ENCODE measurements at regions not wholly inside any gene's neighbourhood (a gene's known extent, or its start where the extent isn't known, plus 50 kb on each side); places are given as distances from the start of the nearest gene placed in this dataset.
A peak's percentile ranks its signal among the peaks of the same experiment; 100 is the strongest.
"Not testable (repeated sequence)": the region's sequence is repeated elsewhere in the genome, so short reads cannot be mapped to it uniquely, and the experiment has no call there.

- no peak for DNase-seq
Measured at GRCh38 chr6:12523726-12524125, 192.8 kb upstream of the PHACTR1 start.

- DNase-seq, result no peak
Measured at GRCh38 chr6:12525276-12525675, 191.3 kb upstream of the PHACTR1 start.

GRCh38 chr6:12527339-12527738 is 189.2 kb upstream of the PHACTR1 start:
- DNase-seq, result no peak

GRCh38 chr6:12528136-12528535 is 188.4 kb upstream of the PHACTR1 start:
- no peak for DNase-seq

GRCh38 chr6:12528581-12529363 is 187.8 kb upstream of the PHACTR1 start:
- DNase-seq, result no peak

GRCh38 chr6:12529364-12530019 is 187.1 kb upstream of the PHACTR1 start:
- DNase-seq, result no peak

GRCh38 chr6:12530345-12530744 is 186.2 kb upstream of the PHACTR1 start:
- DNase-seq, result no peak

- DNase-seq, result no peak
Measured at GRCh38 chr6:12533586-12533985, 183.0 kb upstream of the PHACTR1 start.

GRCh38 chr6:12534069-12534853 is 182.3 kb upstream of the PHACTR1 start:
- DNase-seq, result no peak

- DNase-seq, result no peak
Measured at GRCh38 chr6:12535586-12536314, 180.8 kb upstream of the PHACTR1 start.

GRCh38 chr6:12536416-12536815 is 180.2 kb upstream of the PHACTR1 start:
- no peak for DNase-seq

- DNase-seq, result peak; percentile 25
Measured at GRCh38 chr6:12537389-12537788, 179.2 kb upstream of the PHACTR1 start.

GRCh38 chr6:12538881-12539357 is 177.6 kb upstream of the PHACTR1 start:
- no peak for DNase-seq

- not testable (repeated sequence) for DNase-seq
Measured at GRCh38 chr6:12542319-12543115, 174.1 kb upstream of the PHACTR1 start.

GRCh38 chr6:12543953-12544352 is 172.6 kb upstream of the PHACTR1 start:
- no peak for DNase-seq

GRCh38 chr6:12544821-12545565 is 171.6 kb upstream of the PHACTR1 start:
- DNase-seq, result no peak

- DNase-seq, result no peak
Measured at GRCh38 chr6:12545619-12546409, 170.8 kb upstream of the PHACTR1 start.

- no peak for DNase-seq
Measured at GRCh38 chr6:12546410-12547002, 170.1 kb upstream of the PHACTR1 start.

GRCh38 chr6:12548526-12548925 is 168.0 kb upstream of the PHACTR1 start:
- no peak for DNase-seq
